Erythroblast (primary cell): ENCODE measurements at regions not wholly inside any gene's neighbourhood (a gene's known extent, or its start where the extent isn't known, plus 50 kb on each side); places are given as distances from the start of the nearest gene placed in this dataset.

Experiments
- DNase-seq, 2 experiments: peaks; one replicate each; lab custom pipeline; 2025; lab: John Stamatoyannopoulos, UW
- GATA1 ChIP-seq: IDR thresholded peaks from 2 replicates; pipeline ENCODE4 v1.6.1; 2011; ENCODE audit warnings: low read depth, mild to moderate bottlenecking, control low read depth, low read length, moderate library complexity
- POLR2A ChIP-seq: IDR thresholded peaks from 2 replicates; pipeline ENCODE4 v1.6.1; 2011; ENCODE audit warnings: mild to moderate bottlenecking, low read length

DNA sequence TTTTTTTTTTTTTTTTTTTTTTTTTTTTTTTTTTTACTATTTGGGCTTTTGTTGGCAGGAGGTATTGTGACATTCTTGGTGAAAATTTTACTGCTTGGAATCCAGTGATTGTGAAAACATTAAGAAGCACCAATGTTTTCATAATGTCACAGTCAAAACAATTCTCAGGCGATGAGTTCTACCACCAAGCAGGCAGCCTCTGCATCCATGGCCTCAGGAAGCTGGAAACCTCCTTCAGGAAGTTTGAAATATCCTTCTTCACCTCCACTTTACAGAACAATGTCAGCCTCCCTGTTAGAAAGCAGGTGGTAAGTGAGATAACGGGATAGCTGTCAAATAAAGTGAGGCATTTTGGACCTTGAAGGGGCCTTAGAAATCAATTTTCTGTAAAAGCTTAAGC, 98.3 kb downstream of the MEX3B start:
- peak in 1 of 2 experiments; percentile 34 for DNase-seq
- TF ChIP-seq GATA1 (no peak), POLR2A (no peak)

DNA sequence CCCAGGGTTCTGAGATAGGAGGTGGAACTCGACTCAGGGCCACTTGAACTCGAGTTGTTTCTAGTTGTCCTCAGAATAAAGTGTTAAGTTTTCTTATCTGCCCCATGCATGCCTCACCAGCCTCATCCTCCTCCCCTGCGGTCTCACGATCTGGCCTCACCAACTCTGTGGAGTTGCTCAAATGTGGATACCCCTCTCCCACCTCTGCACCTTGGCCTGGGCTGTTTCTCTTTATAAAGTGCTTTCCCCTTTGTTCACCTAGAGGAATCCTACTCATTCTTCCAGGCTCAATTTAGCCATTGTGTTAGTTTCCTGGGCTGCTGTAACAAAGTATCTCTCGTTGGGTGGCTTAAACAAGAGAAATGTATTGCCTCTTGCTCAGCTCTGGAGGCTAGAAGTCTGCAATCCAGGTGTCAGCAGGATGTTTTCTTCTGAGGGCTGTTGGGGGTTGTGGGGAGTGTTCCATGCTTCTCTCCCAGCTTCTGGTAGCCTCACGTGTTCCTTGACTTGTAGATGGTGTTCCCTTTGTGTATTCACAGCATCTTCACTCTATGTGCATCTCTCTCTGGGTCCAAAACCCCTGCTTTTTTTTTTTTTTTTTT, 100.7 kb downstream of the MEX3B start:
- TF ChIP-seq POLR2A (no peak), GATA1 (no peak)
- DNase-seq: peak; percentile 77 to 90

DNA sequence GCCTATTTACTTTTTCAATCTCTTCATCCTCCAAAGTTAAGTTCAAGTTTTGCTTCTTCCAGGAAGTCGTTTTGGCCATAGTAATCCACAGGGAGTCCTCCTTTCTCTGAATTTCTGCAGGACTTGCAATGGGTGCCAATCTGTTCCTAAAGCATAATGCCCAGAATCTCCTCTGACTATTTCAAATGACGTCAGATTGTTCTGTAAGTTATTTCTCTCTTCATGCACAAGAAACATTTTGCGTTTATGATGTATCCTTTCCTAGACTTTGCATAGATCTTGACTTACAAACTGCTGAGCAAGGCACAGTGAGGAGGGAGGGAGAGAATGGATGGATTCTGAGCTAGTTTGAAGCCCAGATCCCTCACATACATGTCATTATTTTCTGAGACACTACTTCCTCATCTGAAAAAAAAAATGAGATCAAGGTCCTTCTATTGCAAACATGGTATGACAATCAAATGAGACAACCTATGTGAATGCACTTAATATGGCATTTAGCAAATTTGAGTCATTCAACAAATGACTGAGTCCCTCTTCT, 103.1 kb downstream of the MEX3B start:
- no peak for TF ChIP-seq GATA1
- no peak for TF ChIP-seq POLR2A
- no peak for DNase-seq

DNA sequence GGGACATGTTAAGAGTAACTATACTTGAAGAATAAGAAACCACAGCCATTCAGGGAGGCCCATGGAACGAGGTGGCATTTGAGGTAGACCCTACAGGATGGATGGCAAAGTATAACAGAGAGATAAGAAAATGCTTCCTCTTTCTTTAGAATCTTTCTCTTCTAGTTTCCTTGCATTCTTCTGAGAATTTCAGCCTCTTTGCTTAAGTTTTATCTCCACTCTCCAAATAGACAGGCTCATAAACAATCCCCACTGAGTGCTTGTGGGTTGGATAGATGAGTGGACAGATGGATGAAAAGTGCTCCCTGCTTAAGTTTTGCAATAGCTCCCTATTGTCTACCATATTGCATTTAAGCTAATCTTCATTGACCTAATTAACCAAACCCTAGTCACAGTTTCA, 103.7 kb downstream of the MEX3B start:
- DNase-seq: no peak
- TF ChIP-seq GATA1 (no peak), POLR2A (no peak)

DNA sequence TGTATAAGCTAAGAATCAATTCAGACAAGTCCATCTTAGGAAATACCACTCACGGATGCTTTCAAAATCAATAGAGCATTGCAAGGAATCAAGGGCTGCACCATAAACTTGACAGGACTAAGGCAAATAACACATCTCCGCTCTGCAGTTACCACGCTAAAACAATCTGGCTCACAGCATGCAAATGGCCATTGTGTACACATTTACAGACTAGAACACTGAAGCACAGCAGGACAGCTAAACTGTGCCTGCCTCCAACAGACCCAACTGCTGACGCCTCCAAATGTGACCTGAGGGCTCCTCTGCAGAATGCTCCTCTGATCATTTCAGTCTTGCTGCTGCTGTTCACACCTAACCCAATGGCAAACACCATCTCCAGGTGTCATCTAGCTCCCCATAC, 104.3 kb downstream of the MEX3B start:
- no peak for TF ChIP-seq POLR2A
- no peak for TF ChIP-seq GATA1
- no peak for DNase-seq

DNA sequence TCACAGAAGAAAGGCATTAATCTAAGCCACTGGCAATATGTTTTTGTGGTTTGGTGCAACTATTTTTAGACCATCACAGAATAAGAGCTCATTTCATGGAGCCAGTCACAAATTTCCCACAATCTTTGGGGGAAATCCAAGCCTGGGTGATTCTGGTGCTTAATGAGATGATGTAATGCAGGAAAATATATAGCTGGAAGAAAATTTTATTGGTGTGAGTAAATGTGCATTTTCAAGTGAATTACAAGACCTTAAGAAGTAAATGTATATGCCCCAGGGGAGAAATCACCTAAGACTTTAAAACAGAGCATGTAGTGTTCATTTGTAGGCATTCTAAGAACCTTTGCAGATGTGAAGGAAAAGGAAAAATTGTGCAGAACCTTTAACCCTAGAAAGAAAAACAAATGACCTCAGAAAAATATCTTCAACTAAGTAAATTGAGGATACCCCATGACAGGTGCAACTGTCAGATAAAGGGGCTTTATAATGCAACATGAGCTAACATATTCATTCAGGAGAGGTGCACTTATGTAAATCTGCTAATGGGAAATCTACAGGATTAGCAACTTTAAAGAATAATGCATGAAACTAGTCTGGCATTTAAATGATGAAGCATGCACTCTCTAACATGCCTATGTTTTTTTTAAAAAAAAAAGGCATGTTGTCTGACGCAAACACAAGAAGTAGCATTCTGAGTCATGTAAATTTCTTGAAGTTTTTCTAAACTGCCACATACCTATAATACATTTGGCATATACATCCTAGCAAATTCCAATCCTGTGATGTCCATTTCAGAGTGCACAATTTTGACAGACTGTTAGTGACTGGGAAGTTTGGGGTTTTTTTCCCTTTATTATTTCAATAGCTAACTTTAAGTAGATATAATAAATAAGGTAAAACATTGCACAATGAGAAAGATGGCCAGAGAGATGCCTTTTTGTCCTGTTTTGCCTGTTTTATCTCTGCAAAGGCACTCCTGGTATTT, 105.1 kb downstream of the MEX3B start:
- TF ChIP-seq GATA1 (no peak), POLR2A (no peak)
- DNase-seq: peak; percentile 17 to 21

DNA sequence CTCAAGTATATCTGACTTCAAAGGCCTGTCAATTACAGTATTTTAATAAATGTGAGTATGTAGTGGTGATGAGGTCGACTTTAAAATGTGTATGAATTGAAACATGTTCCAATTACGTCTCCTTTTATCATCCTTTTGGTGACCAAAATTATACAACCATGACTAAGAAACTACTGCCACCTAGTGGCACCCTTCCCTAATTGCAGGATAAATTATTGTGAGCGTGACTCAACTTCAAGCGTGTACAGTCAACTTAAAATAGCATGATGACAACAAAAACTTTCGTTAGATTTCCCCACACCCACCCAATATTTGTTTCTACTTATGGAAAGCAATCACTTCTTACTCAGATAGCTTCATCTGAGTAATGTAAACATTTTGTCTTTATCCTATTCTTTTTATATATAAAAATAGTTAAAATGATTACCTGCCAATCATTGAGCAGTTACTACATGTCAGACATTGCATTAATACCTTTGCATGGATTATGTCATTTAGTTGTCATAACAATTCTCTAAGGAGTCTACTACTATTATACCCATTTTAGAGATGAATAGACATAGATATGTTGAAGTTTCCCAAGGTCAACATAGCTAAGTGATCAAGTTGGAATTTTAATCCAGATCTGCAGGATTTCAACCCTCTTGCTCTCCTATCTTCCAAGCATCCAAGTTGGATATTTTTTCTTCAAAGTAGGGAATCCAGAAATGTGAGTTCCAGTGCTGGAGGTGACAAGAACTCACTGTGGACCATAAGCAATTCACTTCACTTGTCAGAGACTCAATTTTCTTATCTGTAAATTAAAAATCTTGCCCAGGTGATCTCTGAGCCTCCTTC, 106.0 kb downstream of the MEX3B start:
- DNase-seq: peak; percentile 70 to 78
- TF ChIP-seq GATA1 (no peak), POLR2A (no peak)

DNA sequence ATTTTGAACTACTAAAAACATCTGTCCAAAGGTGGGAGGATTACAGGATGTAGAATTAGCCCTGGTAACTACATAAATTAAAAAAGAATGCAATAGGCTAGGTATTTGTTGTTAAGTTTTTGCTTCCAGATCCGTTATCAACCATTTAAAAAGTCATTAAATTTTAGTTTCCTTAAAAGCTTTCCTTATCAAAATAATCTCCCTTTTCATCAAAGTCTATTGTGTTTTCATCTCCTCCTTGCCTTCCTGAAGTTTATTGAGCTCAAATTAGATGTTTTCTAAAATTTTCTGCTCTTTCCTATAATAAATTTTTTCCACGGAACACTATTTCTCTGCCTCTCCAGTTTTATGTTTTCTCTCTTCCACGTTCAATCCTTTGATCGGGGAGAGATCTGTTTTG, 108.6 kb downstream of the MEX3B start:
- DNase-seq: no peak
- TF ChIP-seq GATA1 (no peak), POLR2A (no peak)

DNA sequence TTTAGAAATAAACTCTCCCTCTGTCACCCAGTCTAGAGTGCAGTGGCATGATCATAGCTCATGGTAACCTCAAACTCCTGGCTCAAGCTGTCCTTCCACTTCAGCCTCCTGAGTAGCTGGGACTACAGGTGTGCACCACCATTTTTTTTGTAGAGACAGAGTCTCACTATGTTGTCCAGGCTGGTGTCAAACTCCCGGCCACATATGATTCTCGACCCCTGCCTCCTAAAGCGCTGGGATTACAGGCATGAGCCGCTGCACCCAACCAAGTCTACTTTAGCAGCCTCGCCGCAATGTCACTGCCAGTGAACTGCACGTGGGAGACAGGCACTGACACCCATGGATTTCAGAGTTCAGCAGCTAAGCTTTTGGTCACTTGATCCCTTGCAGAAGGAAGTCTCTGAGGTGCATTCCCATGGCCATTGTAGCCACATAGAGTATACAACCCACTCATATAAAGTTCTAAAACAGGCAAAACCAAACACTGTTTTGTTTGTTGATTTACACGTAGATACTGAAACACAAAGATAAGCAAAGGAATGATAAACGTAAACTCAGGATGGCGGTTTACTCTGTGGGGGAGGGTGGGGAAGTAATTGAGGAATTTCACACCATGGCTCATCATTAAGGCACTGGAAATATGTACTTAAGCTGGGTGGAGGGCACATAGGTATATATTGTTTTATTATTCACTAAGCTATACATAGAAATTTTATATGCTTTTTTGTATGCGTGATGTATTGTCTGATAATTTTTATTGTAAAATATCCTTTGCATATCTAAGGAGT, 115.0 kb downstream of the MEX3B start:
- DNase-seq: no peak
- TF ChIP-seq GATA1: no peak
- no peak for TF ChIP-seq POLR2A

DNA sequence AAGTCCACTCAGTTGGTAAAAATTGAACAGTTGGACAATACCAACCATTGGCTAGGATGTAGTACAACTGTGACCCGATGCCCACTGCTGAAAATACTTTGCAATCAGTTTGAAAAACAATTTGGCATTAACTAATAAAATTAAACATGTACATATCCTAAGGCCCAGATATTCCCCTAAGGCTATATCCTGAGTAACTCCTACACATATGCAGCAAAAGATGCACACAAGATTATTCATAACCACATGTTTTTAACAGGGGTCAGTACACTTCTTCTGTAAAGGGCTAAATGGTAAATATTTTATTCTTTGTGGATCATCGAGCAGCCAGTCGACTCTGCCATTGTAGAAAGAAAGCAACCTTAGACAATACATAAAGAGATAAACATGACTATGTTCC, 116.3 kb downstream of the MEX3B start:
- DNase-seq: no peak

DNA sequence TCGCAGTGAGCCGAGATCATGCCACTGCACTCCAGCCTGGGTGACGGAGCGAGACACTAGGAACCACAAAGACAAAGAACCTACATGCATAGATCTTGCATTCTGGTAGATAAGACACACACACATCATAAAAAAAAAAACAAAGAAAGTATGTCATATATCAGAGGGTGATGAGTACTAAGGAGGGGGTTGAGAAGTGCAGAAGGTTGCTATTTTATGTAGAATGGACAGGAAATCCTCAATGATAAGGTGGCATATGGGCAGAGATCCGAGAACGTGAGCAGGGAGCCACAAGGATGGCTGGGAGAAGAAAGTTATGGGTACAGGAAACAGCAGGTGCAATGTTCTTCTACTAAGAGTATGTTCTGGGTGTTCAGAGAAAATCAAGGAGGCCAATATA, 118.8 kb downstream of the MEX3B start:
- no peak for DNase-seq
- TF ChIP-seq GATA1 (no peak), POLR2A (no peak)

More for the DNA sequence above, 116.3 kb downstream of the MEX3B start:
- TF ChIP-seq GATA1 (no peak), POLR2A (no peak)

DNA sequence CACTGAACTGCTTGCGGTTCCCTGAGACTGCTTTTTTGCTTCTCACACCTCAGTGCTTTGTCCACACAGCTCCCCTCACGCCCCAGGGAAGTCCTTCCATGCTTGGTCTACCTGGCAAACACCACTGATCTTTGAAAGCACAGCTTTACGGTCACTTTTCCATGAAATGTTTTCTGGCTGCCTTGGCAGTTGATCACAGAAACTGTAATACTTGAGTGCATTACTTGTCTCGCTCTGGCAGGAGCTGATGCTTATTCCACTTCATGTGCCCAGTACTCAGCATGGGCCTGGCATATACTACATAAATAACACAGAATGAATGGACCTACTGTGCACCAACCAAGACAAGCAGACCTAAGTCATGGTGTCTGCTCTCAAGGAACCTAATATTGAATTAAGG, 121.1 kb downstream of the MEX3B start:
- DNase-seq: no peak
- TF ChIP-seq POLR2A (no peak), GATA1 (no peak)
